Mesodermal cell (in vitro differentiated cells): ENCODE measurements at regions not wholly inside any gene's neighbourhood (a gene's known extent, or its start where the extent isn't known, plus 50 kb on each side); places are given as distances from the start of the nearest gene placed in this dataset.

Experiments
- H3K27ac ChIP-seq: 2 replicates; pipeline ENCODE4 v1.7.0; 2013; ENCODE audit warnings: mild to moderate bottlenecking, low read depth, low read length, moderate library complexity; ENCODE audit not compliant: severe bottlenecking
- H3K36me3 ChIP-seq: 2 replicates; pipeline ENCODE4 v1.7.1; 2013; ENCODE audit warnings: mild to moderate bottlenecking, low read length, moderate library complexity; ENCODE audit not compliant: control insufficient read depth, insufficient read depth
- H3K4me1 ChIP-seq: one replicate; pipeline ENCODE4 v1.7.1; 2013; ENCODE audit warnings: mild to moderate bottlenecking, low read length; ENCODE audit not compliant: insufficient read depth, control insufficient read depth, poor library complexity, severe bottlenecking
- H3K4me3 ChIP-seq: 2 replicates; pipeline ENCODE4 v1.7.0; 2013; ENCODE audit warnings: low read length, control low read depth, mild to moderate bottlenecking; ENCODE audit not compliant: insufficient read depth, poor library complexity, severe bottlenecking; ENCODE audit errors: extremely low read depth
- H3K9me3 ChIP-seq: 2 replicates; pipeline ENCODE4 v1.7.1; 2013; ENCODE audit warnings: mild to moderate bottlenecking, low read length, moderate library complexity; ENCODE audit not compliant: control insufficient read depth
- WGBS, 2 experiments: methylation state at CpG; one replicate each; pipeline ENCODE4 v1.1.5; 2013; ENCODE audit warnings: missing lambda C conversion rate in 2 of 2; ENCODE audit not compliant: insufficient coverage in 2 of 2; 5-methylcytosine and 5-hydroxymethylcytosine counted together

DNA sequence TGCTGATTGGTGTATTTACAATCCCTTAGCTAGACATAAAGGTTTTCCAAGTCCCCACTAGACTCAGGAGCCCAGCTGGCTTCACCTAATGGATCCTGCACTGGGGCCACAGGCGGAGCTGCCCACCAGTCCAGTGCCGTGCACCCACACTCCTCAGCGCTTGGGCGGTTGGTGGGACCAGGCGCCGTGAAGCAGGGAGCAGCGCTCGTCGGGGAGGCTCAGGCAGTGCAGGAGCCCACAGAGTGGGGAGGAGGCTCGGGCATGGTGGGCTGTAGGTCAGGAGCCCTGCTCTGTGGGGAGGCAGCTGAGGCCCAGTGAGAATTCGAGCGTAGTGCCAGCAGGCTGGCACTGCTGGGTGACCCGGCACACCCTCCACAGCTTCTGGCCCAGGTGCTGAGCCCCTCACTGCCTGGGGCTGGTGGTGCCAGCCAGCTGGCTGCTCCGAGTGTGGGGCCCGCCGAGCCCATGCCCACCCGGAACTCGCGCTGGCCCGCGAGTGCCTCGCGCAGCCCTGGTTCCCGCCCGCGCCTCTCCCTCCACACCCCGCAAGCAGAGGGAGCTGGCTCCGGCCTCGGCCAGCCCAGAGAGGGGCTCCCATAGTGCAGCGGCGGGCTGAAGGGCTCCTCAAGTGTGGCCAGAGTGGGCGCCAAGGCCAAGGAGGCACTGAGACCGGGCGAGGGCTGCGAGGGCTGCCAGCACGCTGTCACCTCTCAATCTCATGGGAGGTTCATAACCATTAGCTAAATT, 475.6 kb upstream of the DCC start:
- no peak overlapping the region for H3K4me3 ChIP-seq
- no peaks in the 10 kb centered on the region for H3K36me3 ChIP-seq
- no peaks in the 10 kb centered on the region for H3K9me3 ChIP-seq
- H3K27ac ChIP-seq = no peak overlapping the region
- H3K4me1 ChIP-seq = no peaks in the 10 kb centered on the region
- WGBS, 2 experiments = 86 to 87% methylated on average over 19 to 27 of the region's 36 CpGs

- WGBS, 2 experiments = 80 to 100% methylated on average over 1 of the region's 1 CpG
- Histone ChIP-seq H3K4me3 (no peak overlapping the region), H3K9me3 (no peaks in the 10 kb centered on the region), H3K36me3 (no peaks in the 10 kb centered on the region), H3K27ac (no peak overlapping the region), H3K4me1 (no peaks in the 10 kb centered on the region)
Observed at GRCh38 chr18:51865538-51865937, 474.5 kb upstream of the DCC start.

GRCh38 chr18:51867767-51868166, 472.2 kb upstream of the DCC start:
- Histone ChIP-seq H3K4me1 (no peaks in the 10 kb centered on the region), H3K9me3 (no peaks in the 10 kb centered on the region), H3K27ac (no peak overlapping the region), H3K4me3 (no peak overlapping the region), H3K36me3 (no peaks in the 10 kb centered on the region)

DNA sequence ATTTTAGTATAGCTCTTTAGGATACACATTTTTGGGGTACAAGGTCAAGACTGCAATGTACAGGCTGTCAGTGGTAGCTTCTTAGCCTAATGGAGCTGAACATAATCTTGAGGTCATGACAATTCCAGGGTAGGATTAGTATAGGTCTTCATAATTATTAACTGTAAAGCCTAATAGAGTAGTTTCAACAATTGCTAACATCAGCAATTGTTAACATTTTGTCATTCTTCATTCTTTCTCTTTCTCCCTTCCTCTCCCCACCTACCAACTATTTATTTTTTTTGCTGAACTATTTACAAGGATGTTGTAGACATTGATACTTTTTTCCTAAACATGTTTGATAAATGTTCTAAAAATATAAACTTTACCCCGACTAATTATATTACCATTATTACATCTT, 461.3 kb upstream of the DCC start:
- Histone ChIP-seq H3K27ac (no peak overlapping the region), H3K4me1 (no peaks in the 10 kb centered on the region), H3K4me3 (no peak overlapping the region), H3K36me3 (no peaks in the 10 kb centered on the region), H3K9me3 (no peaks in the 10 kb centered on the region)
- 71 to 86% methylated on average over 1 of the region's 1 CpG for WGBS, 2 experiments

GRCh38 chr18:51879329-51879728, 460.7 kb upstream of the DCC start:
- Histone ChIP-seq H3K27ac (no peak overlapping the region), H3K4me1 (no peaks in the 10 kb centered on the region), H3K4me3 (no peak overlapping the region), H3K36me3 (no peaks in the 10 kb centered on the region), H3K9me3 (no peaks in the 10 kb centered on the region)
- WGBS, 2 experiments = no CpG with 5 or more reads among the region's 1 CpG

GRCh38 chr18:51881394-51881793, 458.6 kb upstream of the DCC start:
- H3K9me3 ChIP-seq = no peaks in the 10 kb centered on the region
- no peak overlapping the region for H3K27ac ChIP-seq
- no peaks in the 10 kb centered on the region for H3K36me3 ChIP-seq
- no peak overlapping the region for H3K4me3 ChIP-seq
- no peaks in the 10 kb centered on the region for H3K4me1 ChIP-seq
- no CpG with 5 or more reads among the region's 2 CpGs for WGBS, 2 experiments

GRCh38 chr18:51884039-51884438, 456.0 kb upstream of the DCC start:
- Histone ChIP-seq H3K27ac (no peak overlapping the region), H3K4me3 (no peak overlapping the region), H3K4me1 (no peaks in the 10 kb centered on the region), H3K9me3 (no peaks in the 10 kb centered on the region), H3K36me3 (no peaks in the 10 kb centered on the region)
- WGBS, 2 experiments = 71 to 93% methylated on average over 1 to 3 of the region's 4 CpGs

DNA sequence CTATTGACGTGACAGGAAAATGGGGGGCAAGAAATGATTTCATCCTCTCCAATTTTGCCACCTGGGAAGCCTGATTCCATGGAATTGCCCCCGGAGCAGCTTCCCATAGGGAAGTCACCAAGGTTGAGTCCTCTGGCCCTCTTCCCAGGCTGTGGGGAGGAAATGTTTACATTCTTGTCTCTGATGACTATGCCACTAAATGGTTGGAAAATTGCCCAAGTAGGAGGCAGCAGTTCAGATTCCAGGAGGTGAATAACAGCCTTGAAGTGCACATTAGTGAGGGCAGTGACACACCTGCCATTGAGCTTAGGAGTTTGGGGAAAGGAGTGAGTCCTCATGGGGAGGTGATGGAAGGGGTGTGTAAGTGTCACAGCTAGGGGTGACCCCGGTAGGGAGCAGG, 449.2 kb upstream of the DCC start:
- no peaks in the 10 kb centered on the region for H3K9me3 ChIP-seq
- no peak overlapping the region for H3K27ac ChIP-seq
- H3K4me1 ChIP-seq = no peaks in the 10 kb centered on the region
- 88 to 89% methylated on average over 1 to 2 of the region's 3 CpGs for WGBS, 2 experiments
- no peaks in the 10 kb centered on the region for H3K36me3 ChIP-seq
- H3K4me3 ChIP-seq = no peak overlapping the region

- Histone ChIP-seq H3K4me3 (no peak overlapping the region), H3K9me3 (no peaks in the 10 kb centered on the region), H3K36me3 (no peaks in the 10 kb centered on the region), H3K4me1 (no peaks in the 10 kb centered on the region), H3K27ac (no peak overlapping the region)
- WGBS, 2 experiments = no CpG with 5 or more reads among the region's 1 CpG
Observed at GRCh38 chr18:51891876-51892275, 448.1 kb upstream of the DCC start.

DNA sequence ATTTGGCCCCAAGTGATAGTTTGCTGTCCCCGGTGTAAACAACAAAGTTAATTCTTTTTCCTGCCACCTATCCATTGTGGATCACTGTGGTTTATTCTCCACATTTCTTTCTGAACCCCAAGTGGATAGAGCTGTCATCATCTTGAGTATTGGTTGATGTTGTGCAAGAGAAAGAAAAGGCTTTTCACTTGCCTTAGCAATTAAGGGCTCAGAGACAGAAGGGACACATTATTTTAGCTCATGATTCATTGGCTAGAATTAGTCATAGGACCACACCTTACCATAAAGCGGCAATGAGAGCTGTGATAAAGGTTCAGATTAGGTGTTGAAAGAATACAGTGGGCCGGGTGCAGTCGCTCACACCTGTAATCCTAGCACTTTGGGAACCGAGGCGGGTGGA, 442.1 kb upstream of the DCC start:
- WGBS, 2 experiments = 92 to 100% methylated on average over 1 to 2 of the region's 6 CpGs
- Histone ChIP-seq H3K4me3 (no peak overlapping the region), H3K36me3 (no peaks in the 10 kb centered on the region), H3K4me1 (no peaks in the 10 kb centered on the region), H3K9me3 (no peaks in the 10 kb centered on the region), H3K27ac (no peak overlapping the region)

- no peak overlapping the region for H3K27ac ChIP-seq
- 87 to 92% methylated on average over 4 to 5 of the region's 7 CpGs for WGBS, 2 experiments
- no peaks in the 10 kb centered on the region for H3K9me3 ChIP-seq
- no peaks in the 10 kb centered on the region for H3K36me3 ChIP-seq
- H3K4me1 ChIP-seq = no peaks in the 10 kb centered on the region
- H3K4me3 ChIP-seq = no peak overlapping the region
Observed at GRCh38 chr18:51907687-51908597, 432.1 kb upstream of the DCC start.
